NOMO-1 (cell line): ENCODE measurements at regions not wholly inside any gene's neighbourhood (a gene's known extent, or its start where the extent isn't known, plus 50 kb on each side); places are given as distances from the start of the nearest gene placed in this dataset.

Experiments
- DNase-seq, 2 experiments: peaks; one replicate each; lab custom pipeline; 2025; ENCODE audit not compliant: unreplicated experiment in 2 of 2; lab: John Stamatoyannopoulos, UW

DNA sequence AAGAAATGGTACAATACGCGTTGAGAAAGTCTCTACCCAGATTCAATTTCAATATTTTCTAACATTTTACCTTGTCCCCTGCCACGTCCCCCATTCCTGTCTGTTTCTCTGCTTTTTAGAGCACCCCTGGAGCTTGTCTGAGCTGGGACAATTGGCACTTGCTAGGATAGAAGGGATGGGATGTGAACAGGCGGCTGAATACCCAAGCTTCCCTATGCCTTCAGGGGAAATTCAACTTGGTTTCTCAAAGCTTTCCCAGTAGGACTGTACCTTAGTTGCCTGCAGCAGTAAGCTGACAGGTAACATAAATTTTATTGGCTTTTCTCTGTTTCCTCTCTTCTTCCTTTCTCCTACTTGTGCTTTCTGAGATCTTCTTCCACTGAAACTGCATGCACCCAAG lies 1663.3 kb downstream of the EFNB2 start:
- no peak for DNase-seq

DNA sequence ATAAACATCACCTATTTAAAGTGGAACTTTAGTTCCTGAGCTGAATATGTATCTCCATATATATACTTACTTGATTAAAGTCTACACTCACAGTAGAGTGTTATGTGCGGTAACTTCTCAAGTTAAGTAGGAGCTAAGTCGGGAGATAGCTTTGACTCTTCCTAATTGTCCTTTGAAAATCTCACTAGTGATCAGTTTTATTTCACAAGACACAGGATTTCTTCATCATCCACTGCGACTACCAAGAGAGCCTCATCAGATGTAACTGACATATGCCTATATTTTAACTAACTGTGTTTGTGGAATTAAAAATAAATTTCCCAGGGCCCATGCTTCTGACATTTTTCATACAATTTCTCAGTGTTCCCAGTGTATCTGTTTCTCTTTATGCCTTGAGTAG lies 1664.0 kb downstream of the EFNB2 start:
- DNase-seq = peak in 1 of 2 experiments; percentile 54

DNA sequence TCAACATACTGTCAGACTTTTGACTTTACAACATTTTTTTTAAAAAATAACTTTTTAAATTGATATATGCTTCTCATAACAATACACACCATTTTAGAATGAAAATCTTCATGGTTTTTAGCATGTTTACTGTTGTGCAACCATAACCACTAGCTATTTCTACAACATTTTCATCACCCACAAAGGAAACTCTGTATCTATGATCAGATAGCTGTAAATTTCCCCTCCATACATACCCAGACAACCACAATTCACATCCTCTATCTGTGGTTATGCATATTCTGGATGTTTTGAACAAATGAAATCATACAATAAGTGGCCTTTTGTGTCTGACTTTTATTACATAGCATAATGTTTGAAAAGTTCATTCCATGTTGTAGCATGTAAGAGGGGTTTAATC lies 1666.0 kb downstream of the EFNB2 start:
- peak; percentile 47 to 82 for DNase-seq

DNA sequence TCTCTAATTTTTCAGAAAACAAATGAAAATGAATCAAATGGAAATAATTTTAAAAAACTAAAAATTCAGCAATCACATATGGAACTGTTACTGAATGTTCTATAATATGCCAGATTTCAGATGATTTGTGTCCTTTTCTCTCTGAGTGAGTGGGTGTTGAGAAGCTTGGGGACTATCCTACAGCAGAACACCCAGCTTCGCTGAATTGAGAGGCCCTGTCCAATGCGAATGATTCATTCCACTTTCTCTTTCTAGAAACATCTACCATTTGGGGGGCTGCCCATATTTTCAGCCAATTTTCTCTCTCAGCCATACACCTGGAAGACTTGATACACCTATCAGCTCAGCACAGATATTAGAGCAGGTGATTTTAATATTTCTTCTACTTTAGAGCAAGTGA lies 1666.7 kb downstream of the EFNB2 start:
- DNase-seq = no peak

DNA sequence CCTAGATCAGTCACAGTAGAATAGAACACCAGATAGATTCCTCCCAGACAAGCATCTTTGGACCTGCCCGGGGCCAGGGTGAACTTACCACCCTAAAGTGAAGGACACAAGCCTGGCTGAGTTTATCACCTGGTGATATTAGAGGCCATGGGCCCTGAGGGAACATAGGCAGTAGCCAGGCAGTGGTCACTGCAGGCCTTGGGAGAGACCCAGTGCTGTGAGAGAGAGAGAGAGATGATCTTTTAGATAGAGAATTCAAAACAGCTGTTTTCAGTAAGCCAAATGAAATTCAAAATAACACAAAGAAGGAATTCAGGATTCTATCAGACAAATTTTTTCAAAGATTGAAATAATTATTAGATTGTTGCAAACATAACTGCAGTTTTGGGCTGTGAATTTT lies 1679.9 kb downstream of the EFNB2 start:
- no peak for DNase-seq

DNA sequence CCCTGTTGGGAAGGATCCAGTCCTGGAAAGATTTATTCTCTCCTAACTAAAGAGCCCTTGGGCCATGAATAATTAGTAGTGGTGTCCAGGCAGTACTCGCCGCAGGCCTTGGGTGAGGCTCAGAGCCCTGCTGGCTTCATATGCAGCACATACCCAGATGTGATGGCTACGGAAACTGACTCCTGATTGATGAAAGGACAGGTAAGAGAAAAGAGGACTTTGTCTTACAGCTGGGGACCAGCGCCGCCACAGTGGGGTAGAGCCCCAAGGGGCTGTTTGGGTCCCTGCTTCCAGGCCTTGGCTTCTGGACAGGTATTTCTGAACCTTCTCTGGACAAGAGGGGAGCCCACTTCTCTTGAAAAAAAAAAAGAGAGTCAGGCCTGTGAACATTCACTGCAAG lies 1680.8 kb downstream of the EFNB2 start:
- DNase-seq = no peak

DNA sequence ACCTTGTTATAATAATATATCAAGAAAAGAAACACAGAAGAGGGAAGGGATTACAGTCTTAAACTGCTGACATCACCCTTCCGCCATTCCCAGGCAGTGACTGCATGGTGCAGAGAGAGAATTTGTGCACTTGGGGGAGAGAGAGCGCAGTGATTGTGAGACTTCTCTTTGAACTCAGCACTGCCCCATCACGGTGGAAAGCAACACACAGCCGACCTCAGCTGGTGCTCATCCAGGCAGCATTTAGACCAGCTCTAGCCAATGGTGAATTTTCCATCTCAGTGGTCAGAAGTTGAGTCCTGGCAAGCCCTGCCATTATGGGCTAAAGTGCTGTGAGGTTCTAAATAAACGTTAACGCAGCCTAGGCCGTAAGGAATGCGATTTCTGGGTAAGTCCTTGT lies 1681.5 kb downstream of the EFNB2 start:
- no peak for DNase-seq

DNA sequence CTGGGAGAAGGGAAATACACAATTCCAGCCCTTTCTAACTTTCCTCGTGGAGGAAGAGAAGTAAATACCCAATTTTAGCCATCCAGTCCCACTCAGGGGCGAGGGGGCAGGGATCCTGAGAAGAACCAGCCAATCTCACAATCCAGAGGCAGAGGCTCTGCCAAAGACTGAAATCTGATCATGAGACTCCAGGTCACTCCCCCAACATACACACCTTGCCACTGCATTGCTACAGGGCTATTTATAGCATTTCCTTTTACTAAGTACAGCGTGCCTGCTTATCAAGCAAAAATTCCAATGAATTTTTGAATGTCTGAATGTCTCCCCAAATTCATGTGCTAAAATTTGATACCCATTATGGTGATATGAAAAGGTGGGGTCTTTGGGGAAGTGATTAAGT lies 1687.5 kb downstream of the EFNB2 start:
- no peak for DNase-seq

DNA sequence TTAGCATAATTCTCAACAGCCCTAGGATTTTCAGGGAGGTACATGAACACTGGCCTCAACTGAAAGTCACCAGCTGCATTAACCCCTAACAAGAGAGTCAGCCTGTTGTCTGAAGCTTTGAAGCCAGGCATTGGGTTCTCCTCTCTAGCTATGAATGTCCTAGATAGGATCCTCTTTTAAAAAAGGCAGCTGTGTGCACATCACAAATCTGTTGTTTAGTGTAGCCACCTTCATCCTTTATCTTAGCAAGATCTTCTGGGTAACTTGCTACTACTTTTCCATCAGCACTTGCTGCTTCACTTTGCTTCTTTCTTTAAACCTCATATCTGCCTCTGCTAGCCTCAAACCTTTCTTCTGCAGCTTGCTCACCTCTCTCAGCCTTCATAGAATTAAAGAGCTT lies 1692.1 kb downstream of the EFNB2 start:
- DNase-seq = no peak

DNA sequence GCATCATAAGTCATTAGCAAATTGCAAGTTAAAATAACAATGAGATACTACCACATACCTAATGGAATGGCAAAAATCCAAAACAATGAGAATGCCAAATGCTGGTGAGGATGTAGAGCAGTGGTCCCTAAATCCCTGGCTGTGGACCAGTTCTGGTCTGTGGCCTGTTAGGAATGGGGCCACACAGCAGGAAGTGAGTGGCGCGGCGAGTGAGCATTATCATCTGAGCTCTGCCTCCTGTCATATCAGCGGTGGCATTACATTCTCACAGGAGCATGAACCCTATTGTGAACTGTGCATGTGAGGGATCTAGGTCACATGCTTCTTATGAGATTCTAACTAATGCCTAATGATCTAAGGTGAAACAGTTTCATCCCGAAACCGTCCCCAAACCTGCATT lies 1694.4 kb downstream of the EFNB2 start:
- DNase-seq = no peak

DNA sequence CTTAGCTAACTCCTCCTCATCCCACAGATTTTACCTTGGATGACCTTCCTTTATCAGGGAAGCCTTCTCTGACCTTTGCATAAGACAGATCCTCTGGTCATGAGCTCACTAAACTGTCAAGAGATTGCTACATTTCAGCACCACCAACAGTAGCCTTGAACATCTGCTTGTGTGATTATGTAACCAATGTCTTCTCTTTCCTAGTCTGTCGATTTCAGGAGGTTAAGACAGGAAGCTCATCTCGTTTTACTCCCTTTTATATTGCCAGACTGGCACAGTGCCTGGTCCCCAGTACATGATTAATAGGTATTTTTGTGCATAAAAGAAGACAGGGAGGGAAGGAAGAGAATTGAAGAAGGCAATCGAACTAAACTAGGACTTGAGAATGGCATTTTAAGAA lies 1697.7 kb downstream of the EFNB2 start:
- peak; percentile 51 to 88 for DNase-seq

DNA sequence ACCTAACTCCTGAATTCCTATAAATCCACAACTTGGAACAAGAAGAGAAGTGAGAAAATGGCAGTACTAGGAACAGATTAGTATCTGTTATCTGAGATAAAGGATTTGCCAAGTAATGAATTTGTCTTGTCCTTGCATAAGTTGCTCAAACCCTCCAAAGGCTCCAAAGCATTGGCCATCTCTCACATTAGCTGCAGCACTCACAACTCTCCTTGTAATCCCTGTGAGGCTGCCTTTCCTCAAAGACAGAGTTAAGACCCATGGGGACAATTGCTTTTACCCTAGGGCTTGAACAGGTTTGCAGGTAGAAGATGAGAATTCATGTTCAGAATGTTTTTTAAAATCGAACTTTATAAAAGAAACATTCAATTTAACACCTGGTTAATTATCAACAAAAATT lies 1702.2 kb downstream of the EFNB2 start:
- DNase-seq = no peak

DNA sequence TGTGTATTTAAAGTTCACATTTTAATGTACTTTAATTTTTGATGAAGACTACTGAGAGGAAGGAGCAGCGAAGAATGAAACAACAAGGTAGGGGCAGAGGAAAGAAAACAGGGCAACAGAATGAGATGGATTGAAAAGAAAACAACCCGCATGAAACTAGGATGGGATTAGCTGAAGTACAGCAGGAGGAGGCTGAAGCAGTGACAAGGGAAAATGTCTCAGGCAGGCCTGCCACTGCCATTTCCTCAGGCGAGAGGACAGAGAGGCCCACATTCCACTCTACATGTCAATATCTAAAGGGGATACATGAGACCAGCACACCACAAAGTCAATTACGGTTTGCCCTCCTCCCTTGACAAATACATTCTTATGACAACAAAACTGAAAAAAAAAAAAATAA lies 1703.2 kb downstream of the EFNB2 start:
- DNase-seq = no peak

DNA sequence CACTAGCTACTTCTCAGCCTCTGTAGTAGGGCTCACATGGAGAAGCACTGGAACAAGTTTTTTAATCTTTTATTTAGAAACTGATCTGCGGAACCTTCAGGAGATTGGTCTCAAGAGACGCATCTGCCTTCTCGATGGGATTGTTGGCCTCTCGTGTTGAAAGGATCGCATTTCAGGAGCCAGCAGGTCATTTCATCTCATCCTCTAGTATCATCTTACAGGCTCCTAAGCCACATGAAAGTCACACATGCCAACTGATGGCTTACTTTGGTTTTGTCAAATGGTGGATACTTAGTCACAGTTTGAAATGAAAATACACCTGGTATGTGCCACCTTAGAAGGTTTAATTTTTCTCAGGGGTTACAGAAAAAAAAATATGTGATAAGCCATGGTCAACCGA lies 1703.6 kb downstream of the EFNB2 start:
- no peak for DNase-seq

DNA sequence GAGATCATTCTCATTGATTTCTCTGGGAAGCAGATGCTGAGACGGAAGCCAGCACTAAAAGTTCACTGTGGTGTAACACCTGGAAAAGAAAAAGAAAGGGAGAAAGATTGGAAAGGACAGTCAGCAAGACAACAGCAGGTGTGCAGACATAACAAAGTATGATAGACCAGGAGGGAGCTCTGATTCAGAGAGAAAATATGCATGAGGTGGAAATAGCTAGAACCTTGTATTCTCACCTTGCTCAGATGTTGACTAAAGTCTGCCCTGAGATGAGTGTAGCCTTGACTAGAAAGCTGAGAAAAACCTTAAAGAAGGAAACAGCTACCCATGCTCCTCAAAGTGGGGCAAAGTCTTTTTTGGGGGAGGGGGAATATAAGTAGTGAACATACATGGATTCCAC lies 1711.8 kb downstream of the EFNB2 start:
- no peak for DNase-seq

DNA sequence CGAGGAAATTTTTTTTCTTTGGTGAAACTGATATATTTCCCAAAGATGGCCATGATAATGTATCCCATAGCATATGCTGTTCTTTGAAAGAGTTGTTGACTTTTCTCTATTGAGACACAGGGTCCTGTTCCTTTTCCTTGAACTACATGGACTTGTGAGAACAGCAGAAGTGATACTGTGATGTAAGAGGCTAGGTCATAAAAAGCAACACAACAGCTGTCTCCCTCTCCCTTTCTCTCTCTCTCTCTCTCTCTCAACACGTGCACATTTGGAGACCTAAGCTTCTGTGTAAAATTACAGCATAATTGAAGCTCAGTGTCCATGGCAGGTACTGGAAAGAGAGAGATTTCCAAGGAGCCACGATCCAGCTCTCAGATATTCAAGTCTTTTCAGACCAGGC lies 1712.4 kb downstream of the EFNB2 start:
- DNase-seq = peak; percentile 33 to 71

DNA sequence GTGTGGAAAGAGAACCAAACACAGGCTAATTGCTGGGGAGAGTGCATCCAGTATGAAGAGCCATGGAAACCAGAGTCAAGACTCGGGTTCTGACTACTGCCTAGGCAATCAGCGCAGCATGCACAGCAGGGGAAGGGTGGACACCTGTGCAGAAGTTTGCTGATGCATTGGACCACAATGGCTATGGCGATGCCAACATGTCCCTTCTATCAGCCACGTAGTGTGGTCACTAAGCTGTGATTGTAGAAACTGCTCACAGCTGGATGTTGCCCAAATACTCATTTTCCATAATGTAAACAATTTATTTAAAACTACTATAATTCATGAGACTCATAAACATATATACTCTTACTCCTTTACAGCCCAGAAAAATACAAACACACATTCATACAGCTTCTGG lies 1718.2 kb downstream of the EFNB2 start:
- DNase-seq = no peak

DNA sequence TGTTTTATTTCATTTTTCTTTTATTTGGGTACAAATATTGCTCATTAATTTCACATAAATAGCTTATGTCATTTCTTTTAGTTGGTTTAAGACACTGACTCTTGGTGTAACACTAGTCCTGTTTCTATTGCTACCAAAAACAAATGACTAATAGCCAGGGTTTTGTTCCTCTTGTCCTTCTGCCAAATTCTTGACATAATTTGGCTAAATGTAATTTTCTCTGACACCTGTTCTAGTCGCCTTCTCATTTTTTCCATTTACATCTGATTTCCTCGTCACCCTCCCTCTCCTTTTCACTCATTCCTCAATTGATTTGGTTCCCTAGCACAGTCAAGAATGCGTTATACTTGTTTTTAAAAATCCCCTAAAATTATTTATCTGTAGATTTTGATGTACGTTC lies 1718.7 kb downstream of the EFNB2 start:
- no peak for DNase-seq

DNA sequence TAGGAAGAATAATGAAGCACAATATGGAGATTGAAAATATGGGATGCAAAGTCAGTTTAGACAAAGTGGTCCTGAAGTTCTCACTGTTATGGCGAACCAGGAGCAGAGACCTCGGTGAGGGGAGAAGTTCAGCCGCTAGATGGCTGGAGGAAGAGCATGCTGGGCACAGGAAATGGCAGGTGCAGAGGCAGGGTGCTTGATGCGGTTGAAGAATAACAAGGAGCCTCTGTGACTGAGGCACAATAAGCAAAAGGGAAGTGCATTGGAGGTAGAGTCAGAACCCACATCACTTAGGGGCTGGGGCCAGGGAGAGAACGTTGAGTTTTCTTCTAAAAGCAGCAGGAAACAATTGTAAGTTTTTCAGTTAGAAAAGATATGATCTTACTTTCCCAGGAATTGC lies 1725.2 kb downstream of the EFNB2 start:
- DNase-seq = no peak

DNA sequence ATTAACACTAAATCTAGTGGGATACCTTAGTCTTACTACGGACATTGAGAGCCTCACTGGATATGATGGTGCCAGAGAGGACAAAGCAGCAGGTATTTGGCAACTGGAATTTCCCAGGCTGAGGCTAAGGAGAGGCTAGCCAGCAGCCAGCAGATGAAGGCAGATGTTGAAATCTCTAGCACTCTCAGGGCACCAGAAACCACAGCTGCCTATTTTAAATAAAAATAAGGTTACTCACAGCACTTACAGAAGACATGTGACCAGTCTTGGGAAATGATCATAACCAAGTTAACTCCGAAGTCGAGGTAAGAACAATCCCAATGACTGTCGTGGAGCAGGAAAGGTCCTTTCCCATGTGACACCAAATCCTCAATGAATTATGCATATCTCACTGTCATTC lies 1726.0 kb downstream of the EFNB2 start:
- DNase-seq = peak; percentile 64 to 82

DNA sequence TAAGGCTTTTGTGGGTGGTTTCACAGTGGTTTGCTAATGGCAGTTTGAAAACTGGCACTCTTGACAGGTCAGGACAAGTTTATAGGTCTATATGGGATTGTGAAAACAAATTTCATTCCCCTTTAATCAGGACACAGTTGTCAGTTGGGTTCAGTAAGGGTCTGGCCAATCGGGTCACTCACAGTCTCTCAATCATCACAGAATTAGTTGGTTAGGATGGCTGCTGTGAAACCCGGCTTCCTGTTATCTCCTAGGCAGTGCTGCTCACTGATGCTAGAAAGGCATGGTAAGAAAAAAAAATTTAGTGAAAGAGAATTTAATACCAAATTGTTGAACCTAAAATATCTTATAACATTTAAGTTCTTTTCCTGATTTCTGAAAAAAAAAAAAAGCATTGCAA lies 1730.1 kb downstream of the EFNB2 start:
- DNase-seq = no peak

DNA sequence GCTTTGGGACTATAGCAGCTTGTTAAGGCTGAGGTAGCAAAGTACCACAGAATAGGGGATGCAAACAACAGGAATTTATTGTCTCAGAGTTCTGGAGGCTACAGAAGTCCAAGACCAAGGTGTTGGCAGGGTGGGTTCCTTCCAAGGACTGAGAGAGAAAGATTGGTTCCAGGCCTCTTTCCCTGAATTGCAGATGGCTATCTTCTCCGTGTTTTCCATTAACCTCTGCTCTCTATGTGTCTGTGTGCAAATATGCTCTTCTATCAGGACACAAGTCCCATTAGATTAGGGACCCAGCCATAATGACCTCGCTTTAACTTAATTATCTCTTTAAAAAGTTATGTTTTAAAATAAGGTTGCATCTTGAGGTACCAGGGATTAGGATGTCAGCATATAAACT lies 1732.9 kb upstream of the SLC10A2 start:
- no peak for DNase-seq

DNA sequence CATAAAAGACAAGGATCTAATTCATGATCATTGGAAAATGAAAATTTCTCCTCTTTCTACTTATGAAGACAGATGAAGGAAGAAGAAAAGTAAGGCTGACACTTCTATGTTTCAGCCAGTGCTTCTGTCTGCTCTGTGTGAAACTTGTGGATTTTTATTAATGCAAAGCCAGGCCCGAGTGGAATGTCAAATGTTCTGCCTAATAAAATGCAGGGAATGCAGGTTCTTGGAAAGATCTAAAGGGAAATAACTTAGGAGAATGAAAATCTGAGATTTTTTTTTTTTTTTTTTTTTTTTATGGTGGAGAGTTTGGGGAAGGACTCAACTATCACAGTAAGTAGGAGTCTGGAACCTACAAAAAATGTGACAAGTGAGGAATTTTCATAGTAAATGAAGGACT lies 1732.3 kb upstream of the SLC10A2 start:
- no peak for DNase-seq

DNA sequence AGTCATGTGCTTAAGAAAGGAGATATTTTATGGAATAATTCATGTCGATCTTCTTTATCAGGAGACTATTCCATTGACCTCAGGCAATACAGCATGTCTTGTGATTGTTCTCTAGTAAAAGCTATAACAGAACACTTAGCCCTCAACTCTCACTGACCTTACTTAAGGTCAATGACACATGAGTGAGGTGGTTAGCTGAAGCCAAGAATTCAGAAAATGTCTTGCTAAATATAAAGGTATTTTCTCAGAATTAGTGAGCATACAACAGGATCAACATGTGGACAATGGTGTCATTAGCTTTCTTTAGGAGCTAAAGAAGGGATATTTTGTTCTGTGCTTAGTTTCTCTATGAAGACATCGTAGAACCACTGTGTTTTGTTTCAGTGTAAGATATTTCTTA lies 1730.4 kb upstream of the SLC10A2 start:
- DNase-seq = no peak
